ENCODE measurements at regions not wholly inside any gene's neighbourhood (a gene's known extent, or its start where the extent isn't known, plus 50 kb on each side); places are given as distances from the start of the nearest gene placed in this dataset.

- no peak for DNase-seq (ENCODE audit: low read depth in 1 of 2, low spot score in 1 of 2)
- TF ChIP-seq POLR2AphosphoS5 (IDR thresholded peaks at IDR 0.05; ENCODE audit: low read depth) (no peak), SPI1 (IDR thresholded peaks at IDR 0.05; ENCODE audit: borderline replicate concordance, low read depth) (no peak), GABPA (IDR thresholded peaks at IDR 0.05; ENCODE audit: low read depth) (no peak), CTCF (IDR thresholded peaks at IDR 0.05; ENCODE audit: insufficient read depth, low read length) (no peak)
- TF ChIP-seq, protein P1, sequence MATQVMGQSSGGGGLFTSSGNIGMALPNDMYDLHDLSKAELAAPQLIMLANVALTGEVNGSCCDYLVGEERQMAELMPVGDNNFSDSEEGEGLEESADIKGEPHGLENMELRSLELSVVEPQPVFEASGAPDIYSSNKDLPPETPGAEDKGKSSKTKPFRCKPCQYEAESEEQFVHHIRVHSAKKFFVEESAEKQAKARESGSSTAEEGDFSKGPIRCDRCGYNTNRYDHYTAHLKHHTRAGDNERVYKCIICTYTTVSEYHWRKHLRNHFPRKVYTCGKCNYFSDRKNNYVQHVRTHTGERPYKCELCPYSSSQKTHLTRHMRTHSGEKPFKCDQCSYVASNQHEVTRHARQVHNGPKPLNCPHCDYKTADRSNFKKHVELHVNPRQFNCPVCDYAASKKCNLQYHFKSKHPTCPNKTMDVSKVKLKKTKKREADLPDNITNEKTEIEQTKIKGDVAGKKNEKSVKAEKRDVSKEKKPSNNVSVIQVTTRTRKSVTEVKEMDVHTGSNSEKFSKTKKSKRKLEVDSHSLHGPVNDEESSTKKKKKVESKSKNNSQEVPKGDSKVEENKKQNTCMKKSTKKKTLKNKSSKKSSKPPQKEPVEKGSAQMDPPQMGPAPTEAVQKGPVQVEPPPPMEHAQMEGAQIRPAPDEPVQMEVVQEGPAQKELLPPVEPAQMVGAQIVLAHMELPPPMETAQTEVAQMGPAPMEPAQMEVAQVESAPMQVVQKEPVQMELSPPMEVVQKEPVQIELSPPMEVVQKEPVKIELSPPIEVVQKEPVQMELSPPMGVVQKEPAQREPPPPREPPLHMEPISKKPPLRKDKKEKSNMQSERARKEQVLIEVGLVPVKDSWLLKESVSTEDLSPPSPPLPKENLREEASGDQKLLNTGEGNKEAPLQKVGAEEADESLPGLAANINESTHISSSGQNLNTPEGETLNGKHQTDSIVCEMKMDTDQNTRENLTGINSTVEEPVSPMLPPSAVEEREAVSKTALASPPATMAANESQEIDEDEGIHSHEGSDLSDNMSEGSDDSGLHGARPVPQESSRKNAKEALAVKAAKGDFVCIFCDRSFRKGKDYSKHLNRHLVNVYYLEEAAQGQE (IDR thresholded peaks at IDR 0.05; ENCODE audit: insufficient replicate concordance, low read depth): no peak
- Histone ChIP-seq H3K27me3 (ENCODE audit: insufficient read depth, poor library complexity, severe bottlenecking) (no peaks in the 10 kb centered on the region), H3K4me3 (replicated peaks; ENCODE audit: insufficient read depth, low read length) (no peak overlapping the region), H3K27ac (replicated peaks) (no peak overlapping the region)
Measured at GRCh38 chr11:101345891-101346290, 216.3 kb upstream of the PGR start.

DNA sequence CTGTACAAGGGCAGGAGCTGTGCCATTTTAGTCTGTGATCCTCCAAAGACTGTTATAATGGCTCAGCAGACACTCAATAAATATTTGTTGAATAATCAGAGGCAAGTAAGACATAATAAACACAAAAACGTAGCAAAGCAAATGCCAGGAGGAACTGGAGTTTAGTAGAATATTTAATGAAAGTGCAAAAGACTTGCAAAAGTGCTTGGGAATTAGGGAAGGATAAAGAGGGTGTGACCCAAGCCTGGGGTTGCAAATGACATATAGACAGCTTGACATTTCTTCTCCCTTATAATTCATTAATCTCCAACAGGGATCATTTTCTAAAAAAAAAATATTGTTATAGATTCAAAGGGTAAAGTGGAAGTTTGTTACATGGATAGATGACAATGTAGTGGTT is 212.7 kb upstream of the PGR start:
- H3K27ac ChIP-seq (replicated peaks): no peak overlapping the region
- TF ChIP-seq SPI1 (IDR thresholded peaks at IDR 0.05; ENCODE audit: borderline replicate concordance, low read depth) (no peak), POLR2AphosphoS5 (IDR thresholded peaks at IDR 0.05; ENCODE audit: low read depth) (no peak), GABPA (IDR thresholded peaks at IDR 0.05; ENCODE audit: low read depth) (no peak), CTCF (IDR thresholded peaks at IDR 0.05; ENCODE audit: insufficient read depth, low read length) (no peak)
- TF ChIP-seq, protein P1 (IDR thresholded peaks at IDR 0.05; ENCODE audit: insufficient replicate concordance, low read depth): no peak
- DNase-seq (ENCODE audit: low read depth in 1 of 2, low spot score in 1 of 2): no peak
- H3K4me3 ChIP-seq (replicated peaks; ENCODE audit: insufficient read depth, low read length): no peak overlapping the region
- H3K27me3 ChIP-seq (ENCODE audit: insufficient read depth, poor library complexity, severe bottlenecking): no peaks in the 10 kb centered on the region

GRCh38 chr11:101341578-101341977 is 212.0 kb upstream of the PGR start:
- TF ChIP-seq GABPA (IDR thresholded peaks at IDR 0.05; ENCODE audit: low read depth): no peak
- no peak for TF ChIP-seq POLR2AphosphoS5 (IDR thresholded peaks at IDR 0.05; ENCODE audit: low read depth)
- TF ChIP-seq SPI1 (IDR thresholded peaks at IDR 0.05; ENCODE audit: borderline replicate concordance, low read depth): no peak
- TF ChIP-seq, protein P1 (IDR thresholded peaks at IDR 0.05; ENCODE audit: insufficient replicate concordance, low read depth): no peak
- no peak for TF ChIP-seq CTCF (IDR thresholded peaks at IDR 0.05; ENCODE audit: insufficient read depth, low read length)
- H3K27me3 ChIP-seq (ENCODE audit: insufficient read depth, poor library complexity, severe bottlenecking): no peaks in the 10 kb centered on the region
- H3K27ac ChIP-seq (replicated peaks): no peak overlapping the region
- DNase-seq (ENCODE audit: low read depth in 1 of 2, low spot score in 1 of 2): no peak
- no peak overlapping the region for H3K4me3 ChIP-seq (replicated peaks; ENCODE audit: insufficient read depth, low read length)
